Endometrium (tissue), 2 donors: ENCODE measurements at regions not wholly inside any gene's neighbourhood (a gene's known extent, or its start where the extent isn't known, plus 50 kb on each side); places are given as distances from the start of the nearest gene placed in this dataset.

ENCODE experiments used
- FAIRE-seq: peaks from 2 replicates; lab custom pipeline; 2012; peaks lifted over from hg19 to GRCh38; lab: Jason Lieb, UNC
- donor health status: control.
- donor health status: control.

DNA sequence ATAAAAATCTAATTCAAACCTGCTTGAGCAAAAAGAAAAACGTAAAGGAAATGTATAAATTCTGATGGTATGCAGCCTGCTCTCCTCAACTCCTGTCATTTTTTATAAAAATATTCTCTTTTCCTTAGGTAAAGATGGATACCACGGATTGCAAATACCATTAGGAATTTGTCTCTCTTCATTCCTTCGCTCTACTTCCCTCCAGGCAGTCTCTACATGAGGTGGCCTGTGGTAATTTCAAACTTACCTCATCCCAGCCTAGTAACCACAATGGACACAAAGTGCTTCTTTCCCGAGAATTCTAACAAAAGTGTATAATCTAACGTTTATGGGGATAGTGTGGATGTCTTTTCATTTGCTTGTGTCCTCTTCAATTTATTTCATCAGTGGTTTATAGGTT lies 239.5 kb upstream of the LRRC7 start:
- FAIRE-seq = no peak

DNA sequence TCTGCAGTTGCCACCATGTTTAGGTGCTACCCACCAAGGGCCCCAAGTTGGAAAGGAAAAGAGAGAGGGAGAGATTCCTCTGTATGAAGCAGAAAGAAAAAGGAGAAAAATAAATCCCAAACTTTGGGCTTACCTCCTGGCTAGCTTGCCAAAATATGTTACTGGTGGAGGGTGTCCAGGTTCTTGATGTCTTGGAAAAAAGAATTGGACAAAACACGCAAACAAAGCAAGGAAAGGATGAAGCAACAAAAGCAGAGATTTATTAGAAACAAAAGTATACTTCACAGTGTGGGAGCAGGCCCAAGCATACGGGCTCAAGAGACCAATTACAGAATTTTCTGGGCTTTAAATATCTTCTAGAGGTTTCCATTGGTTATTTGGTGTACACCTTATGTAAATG lies 204.5 kb upstream of the LRRC7 start:
- no peak for FAIRE-seq

DNA sequence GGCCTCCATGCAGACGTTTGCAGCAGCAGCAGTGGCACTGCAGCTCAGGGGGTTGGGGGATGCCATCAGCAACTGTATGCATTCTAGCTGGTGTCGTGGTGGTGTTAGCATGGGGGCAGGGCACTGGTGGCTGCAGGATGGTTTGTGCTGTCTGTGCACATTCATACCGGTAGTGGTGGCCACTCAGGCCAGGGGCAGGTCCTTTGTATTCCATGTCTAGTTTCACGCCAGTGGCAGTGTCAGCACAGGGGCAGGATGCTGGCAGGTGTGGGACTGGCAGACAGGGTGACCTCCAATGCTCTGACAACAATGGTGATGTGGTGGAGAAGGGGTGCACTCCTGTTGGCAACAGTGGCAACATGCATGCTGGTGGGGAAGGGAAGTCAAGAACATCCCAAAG lies 194.2 kb upstream of the LRRC7 start:
- no peak for FAIRE-seq

DNA sequence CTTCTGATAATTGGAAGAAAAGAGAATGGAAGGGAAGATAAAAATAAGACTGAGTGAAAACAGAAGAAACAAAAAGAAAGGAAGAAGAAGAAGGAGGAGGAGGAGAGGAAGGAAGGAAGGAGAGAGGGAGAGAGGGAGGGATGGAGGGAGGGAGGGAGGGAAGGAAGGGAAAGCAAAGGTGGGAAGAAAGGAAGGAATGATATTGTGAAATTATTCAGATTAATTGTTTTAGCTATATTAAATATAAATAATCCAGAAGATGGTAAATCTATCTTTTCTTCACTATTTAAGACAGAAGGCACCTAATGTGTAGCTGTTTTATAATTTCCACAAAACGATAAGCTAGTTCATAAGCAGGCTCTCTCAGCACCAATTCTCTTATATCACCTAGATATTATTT lies 191.3 kb upstream of the LRRC7 start:
- FAIRE-seq = no peak

DNA sequence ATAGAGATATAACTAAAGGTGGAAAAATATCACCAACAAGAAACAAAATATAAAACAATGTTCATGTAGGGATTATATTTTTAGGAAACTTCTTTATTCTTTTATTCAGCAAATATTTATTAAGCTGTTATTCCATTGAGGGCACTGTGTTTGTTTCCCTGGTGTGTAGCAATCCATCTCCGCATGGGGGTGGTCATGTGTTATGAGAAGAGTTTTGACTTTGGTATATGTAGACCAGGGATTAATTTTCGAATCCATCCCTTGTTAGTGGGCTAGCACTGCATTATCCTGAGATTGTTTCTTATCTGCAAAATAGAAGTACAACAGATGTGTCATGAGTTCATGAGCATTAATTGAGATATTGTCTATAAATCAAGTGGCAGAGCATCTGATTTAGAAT lies 190.2 kb upstream of the LRRC7 start:
- no peak for FAIRE-seq

DNA sequence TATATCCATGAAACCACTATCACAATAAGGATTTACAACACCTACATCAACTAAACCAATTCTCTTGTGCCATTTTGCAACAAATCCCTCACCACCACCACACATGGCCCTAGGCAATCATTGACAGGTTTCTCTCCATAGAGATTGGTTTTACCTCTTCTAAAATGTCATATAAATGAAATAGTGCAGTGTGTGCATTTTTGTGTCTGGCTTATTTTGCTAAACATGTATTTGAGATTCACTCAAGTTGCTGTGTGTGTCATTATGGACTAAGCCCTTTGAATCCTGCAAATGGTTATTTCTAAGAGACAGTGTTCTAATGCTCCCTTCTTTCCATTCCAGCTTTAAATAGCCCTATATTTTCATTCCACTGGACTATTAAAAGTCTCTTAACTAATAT lies 179.7 kb upstream of the LRRC7 start:
- FAIRE-seq = no peak

DNA sequence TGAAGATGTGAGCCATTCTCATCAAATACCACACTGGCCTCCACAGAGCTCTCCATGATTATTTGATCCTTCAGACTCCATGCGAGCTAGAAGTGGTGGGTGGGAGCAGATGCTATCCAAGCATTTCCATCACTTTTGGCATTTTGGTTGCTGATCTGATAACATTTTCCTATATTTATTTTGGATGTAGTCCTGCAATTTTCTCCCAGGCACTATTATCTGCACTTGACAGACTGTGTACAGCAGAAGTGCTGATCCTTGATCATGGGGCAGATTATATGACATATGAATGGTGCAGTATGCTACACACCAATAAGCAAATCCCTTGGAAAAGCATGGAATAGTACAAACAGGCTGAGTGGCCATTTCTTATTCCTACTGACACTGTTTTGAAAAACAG lies 167.6 kb upstream of the LRRC7 start:
- no peak for FAIRE-seq

DNA sequence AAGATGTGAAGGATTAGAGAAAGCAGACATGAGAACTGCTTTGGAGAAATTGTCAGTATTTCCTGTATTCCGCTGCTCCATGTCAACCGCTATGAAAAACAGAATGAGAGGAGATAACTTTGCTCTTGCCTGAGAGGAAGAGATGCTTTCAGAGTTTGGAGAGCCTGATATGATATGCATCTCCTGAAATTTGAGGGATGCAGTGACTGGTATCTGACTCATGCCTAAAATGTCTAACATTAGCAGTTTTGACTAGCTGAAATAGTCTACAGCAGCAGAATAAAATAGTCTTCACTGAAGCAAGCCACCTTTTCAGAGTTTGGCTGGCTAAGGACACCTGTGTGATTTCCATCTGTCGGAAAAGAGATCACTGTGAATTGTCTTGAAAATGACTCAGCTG lies 165.8 kb upstream of the LRRC7 start:
- FAIRE-seq = no peak

DNA sequence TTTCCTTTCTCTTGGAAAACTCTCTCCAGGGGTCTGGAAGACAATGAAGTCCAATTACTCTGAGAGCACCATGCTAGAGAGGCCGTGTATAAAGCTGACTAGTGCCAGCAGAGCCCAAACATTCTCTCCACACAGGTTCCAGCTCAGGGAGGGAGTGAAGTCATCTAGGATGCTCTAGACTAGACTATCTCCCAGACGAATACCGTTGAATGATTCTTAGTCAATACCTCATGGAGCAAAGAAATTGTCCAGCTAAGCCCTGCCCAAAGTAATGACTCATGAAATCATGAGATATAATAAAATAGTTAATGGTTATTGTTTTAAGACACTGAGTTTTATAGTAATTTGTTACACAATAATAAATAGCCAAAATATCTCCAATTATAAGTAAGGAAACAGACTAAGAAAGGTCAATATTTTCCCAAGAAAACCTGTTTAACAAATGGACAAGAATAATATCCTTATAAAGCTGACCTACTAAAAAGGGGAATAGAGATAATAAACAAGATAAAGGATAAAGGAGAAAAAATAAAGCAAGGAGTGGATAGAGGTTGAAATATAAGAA lies 163.9 kb upstream of the LRRC7 start:
- no peak for FAIRE-seq

DNA sequence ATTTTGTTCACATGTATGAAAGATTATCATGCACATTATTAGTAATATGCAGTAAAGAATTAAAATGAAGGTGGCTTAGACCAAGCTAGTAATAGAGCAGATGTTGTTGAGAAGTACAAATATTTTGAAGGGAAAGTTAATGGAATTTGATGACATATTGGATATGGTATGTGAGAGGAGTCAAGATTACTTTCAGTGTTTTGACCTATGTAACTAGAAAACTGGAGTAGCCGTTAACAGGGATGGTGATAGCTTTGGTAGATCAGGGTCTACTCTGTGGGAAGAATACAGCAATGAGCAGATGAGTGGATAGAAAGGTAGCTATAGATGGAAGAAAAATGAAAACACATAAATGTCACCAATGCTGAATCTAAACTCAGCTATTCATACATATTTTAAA lies 163.2 kb upstream of the LRRC7 start:
- FAIRE-seq = no peak

DNA sequence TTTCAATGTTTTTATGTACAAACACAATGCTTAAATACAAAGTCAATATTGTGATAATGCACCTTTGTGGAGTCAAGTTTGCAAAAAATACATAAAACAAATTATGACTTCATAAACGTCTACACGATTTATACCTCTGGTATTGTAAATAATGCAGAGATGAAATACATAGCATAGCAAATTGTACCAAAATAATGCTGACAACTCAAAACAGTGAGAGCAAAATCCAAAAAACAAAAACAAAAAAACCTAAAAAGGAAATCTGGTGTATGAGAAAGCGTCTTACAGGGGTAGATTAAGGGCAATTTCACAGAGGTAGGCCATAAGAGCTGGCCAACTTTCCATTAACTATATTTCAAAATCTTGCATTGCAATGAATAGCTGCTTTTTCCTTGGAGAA lies 161.5 kb upstream of the LRRC7 start:
- FAIRE-seq = no peak

DNA sequence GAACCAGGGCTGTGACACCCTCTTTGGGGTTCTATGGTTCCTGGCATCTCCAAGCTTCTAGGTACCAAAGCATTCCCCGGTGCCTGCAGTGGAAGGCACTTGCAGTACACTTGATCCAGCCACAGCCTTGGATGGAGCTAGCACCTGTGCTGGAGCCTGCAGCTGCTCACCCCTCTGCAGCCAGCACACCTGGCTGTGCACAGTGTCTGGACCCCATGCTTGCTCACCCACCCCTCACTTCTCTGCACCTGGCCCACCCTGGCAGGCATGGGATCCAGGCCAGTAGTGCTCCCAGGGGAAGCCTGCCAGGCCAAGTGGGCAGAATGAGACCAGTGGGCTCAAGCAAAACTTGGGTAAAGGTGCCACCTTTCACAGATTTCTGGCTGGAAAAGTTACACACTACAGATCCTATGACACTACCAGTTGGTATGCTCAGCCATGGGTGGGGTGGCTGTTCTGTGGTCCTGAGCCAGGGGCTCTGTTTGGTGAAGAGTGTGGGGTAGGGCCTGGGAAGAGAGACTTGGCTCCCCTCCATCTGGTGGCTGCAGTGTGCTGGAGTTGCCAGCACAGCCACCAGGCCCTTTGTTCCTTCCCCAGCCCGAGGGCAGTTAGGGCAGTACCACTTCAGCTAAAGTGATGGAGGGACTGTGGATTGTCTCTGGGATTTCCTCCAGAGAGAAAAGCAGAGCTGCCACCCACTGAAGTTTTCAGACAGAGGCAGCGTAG lies 157.8 kb upstream of the LRRC7 start:
- FAIRE-seq = no peak

DNA sequence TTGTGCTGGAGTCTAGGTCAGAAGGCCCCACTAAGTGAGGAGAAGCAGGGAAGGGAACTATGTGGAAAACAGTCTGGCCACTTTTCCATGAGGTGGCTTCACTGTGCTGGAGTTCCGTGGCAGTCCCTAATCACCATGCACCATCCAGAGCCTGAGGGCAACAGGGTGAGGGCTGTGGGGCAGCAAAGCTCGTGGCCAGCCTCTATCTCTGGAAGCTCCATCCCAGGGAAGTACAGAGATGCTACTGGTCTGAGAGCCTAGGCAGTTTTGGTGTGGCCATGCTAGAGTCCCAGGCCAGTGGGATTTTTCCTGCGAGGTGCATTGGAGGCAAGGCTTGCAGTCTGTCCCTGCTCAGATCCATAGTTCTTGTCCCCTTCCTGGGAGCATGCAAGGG lies 157.3 kb upstream of the LRRC7 start:
- FAIRE-seq = no peak

DNA sequence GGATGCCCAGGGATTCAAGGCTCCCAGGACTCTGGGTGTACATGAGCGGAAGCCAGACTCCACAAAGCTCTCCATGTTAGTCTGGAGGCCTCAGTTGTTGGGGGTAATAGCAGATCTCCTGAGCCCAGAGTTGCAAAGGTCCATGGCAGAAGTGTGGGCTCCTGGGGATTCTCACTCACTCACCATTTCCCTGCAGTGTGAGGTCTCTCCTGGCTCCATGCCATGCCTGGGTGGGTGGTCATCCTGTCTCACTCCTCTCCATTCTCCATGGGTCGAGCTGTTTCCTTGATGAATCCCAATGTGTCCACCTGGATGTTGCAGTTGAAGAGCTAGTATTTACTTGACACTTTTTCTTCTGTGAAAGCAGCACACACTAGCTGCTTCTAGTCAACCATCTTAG lies 156.8 kb upstream of the LRRC7 start:
- FAIRE-seq = no peak

DNA sequence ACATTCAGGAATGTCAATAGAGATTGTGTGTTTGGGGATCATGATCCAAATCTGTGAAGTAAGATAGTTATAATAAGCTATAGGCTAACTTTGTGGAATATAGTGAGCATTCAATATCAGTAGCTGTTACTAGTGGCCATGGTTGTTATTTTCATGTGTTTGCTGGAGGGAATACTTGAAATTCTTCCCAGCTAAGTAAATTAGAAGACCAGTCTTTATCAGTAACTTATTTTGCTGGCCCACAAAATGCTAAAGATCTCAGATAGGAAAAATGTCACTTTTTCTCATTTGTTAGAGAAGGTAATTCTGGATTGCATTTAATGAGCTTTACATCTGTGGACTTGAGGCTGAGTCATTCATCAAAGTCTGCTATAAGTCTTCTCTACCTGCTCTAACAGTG lies 156.1 kb upstream of the LRRC7 start:
- no peak for FAIRE-seq

DNA sequence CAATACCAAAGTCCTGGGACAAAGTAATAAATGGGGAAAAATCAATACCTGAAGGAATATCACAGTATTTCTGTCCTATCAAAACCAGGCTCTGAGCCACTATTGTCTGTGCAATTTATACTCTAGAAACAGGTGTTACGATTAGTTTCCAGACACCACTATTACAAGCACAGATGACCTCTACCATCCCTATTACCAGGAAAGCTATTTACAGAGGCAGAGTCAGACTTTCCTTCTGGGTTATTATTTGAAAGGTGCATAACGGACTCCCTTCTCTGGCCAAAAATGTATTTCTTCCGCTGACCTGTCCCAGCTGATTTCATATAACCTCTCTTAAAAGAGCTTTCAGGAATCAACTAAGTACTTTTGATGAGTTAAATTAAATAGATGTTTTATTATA lies 154.6 kb upstream of the LRRC7 start:
- no peak for FAIRE-seq

DNA sequence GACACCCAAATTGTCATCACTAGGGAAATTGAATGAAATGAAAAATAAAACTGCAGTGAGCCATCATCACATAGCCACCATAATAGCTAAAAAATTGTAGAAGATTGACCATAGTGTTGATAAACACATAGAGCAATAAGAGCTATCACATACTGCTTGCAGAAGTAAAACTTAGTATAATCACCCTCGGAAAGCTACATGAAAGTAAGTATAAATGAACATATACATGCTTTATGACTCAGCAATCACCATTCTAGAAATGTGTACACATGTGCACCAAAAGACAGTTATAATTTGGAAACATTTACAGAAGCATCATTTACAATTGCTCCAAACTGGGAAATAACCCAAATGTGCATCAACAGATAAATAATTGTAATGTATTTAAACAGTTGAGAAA lies 153.1 kb upstream of the LRRC7 start:
- no peak for FAIRE-seq

DNA sequence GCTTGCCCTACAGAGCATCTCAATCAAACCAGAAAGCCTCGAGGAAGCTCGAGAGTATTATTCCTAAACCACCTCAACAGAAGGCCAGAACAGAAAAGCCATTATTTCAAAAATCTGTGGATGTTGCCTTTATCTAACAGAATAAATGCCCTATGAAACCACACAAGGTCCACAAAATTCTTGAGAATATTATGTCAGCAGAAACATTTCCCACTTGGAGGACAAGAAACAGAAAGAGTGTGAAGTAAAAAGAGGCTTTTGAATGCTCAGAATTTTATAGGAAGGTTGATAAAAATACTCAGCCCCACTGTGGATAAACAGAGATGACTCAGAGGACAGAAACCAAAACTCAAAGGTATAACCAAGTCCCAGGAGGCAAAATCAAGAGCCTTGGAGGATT lies 146.4 kb upstream of the LRRC7 start:
- FAIRE-seq = no peak

DNA sequence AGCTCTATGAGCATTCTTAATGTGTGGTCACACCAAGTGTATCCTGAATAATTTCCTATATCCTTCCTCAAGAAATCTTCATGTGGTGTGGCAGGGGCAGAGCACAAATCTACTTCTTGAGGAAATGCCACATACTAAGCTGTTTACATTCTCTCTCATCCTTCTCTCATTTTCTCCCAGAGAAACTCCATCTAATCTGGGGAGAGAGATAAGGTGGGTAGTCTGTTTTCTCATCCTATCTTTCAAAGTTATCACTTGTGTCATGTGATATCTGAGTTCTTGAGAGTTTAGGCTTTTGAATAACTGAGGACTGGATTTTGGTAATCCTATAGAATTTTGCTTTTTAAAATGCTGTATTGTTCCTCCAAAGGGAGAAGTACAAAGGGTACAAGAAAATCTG lies 141.9 kb upstream of the LRRC7 start:
- FAIRE-seq = no peak

DNA sequence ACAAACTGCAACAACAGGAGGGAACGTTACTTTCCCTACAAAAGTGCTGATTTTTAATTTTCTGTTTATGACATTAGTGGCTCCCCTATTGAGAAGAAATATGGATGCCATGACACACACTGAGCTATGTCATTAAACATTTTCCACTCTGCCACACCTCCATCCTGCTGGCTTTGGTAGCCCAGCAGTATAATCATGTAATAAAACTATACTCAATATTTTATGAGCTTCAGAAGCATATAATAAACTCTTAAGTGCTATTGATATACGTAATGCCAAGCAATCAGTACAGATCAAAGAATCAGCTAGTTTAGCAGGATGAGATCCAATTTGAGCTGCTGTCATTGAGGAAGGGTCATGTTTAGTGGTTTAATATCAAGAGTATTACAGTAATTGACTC lies 141.3 kb upstream of the LRRC7 start:
- FAIRE-seq = no peak

DNA sequence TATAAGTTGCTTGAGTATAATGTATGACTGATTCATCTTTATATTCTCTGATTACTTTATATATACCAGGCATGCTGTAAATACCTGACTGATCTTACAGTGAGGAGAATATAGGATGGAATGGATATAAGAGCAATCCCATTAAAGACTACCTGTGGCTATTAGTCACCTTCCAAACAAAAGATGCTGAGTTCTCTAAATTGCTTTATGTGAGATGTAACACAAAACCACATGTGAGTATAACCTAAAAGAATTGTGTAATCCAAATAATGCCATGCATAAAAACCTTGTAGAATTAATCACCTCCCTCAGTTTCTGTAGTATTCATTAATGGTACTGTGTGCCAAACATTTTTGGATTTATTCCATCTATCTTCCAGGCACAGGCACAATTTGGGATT lies 134.6 kb upstream of the LRRC7 start:
- FAIRE-seq = no peak

DNA sequence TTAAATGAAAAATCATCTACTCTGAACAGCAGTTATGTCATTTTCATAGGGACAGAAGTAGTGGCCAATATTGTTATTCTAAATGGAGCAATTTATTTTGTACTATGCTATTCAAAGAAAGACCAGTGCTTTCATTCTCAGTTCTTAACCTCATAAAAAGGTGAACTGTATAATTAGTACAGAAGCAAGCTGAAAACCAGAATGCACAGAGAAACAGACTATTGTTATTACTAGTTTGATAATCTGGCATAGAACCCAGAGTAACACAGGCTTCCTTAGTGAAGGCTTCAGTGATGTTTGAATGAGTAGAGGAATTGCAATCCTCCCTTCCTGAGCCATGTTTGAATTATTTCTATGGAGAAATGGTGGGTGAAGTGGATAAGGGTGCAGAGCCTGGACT lies 131.6 kb upstream of the LRRC7 start:
- no peak for FAIRE-seq

DNA sequence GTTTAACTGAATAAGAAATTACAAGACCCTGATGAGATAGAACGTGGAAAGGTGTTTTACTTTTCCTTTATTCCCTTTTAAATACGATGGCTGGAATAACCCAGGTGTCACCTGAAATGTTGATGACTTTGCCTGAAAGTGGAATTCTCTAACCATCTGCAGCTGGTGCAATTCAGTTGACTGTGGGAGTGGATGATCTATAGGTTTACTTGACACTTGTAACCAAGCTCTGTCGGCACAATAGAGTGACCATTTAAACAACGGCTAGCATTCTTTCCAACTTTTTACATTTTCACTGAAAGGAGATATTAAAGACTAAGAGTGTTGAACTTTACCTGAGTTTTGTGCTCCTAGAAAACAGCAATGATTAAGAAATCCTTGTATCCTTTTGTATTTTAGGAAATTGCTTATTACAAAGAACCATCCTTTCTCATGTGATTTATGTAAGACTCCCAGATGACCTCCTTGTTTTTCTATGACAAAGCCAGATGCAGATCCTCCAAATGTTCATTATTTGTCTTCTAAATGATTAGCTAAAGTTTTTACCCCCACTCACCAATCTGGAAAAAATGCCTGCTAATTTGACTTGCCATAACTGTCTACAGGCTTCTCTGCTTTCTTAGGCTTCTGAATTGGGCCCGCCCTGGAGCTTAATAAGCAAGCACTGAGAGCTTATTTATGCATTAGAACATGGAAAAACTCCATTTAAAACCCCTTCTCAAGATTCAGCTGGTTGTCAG lies 129.5 kb upstream of the LRRC7 start:
- no peak for FAIRE-seq

DNA sequence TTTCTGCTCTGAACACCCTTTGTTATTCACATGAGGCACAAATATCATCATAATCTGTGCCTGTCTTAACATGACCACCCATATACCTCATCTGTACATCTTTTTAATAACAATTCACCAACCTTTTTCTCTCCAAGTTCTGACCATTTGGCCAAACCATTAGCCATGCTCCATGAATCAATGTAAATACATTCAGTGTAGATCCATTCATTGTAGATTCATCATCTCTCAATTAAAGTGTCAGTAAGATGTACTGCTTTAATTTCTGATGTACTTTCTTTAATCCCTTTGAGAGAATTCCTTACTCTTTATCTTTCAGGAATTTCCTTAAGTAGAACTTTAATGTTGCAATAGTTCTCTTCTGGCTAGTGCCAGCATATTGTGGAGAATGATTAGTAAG lies 126.2 kb upstream of the LRRC7 start:
- no peak for FAIRE-seq
